HepG2 (cell line): ENCODE measurements at regions not wholly inside any gene's neighbourhood (a gene's known extent, or its start where the extent isn't known, plus 50 kb on each side); places are given as distances from the start of the nearest gene placed in this dataset.

Experiments
- ATAC-seq: fragments of 200-7000 bp; cut with Tn5 transposase; 3 replicates; pipeline ENCODE4 v1.9.1; 2020; ENCODE audit warnings: mild to moderate bottlenecking, moderate library complexity
- BruUV-seq: library from RNA; stranded (reverse); fragments of 400-500 nt; replicated peaks from 2 replicates; lab custom pipeline; 2021; lab: Mats Ljungman, UMichigan
- CTCF ChIA-PET: fragments of 300-600 bp; formaldehyde crosslinking; extraction: SDS; loops from one replicate; lab custom pipeline; 2021; ENCODE audit warnings: low total read pairs, inconsistent platforms, low intra/inter-chr PET ratio; lab: Yijun Ruan, JAX
- POLR2A ChIA-PET: fragments of 350-600 bp; sonication (Branson Sonifier 250); formaldehyde crosslinking; loops from one replicate; lab custom pipeline; 2020; ENCODE audit warnings: antibody characterized with exemption, inconsistent platforms; lab: Yijun Ruan, JAX
- DNase-seq: peaks from one replicate; pipeline ENCODE4 v3.0.0-alpha.2; 2015; ENCODE audit warnings: low spot score
- FAIRE-seq: peaks from 3 replicates; lab custom pipeline; 2011; peaks lifted over from hg19 to GRCh38; lab: Jason Lieb, UNC
- H2AFZ ChIP-seq: one replicate; pipeline ENCODE4 v1.6.1; 2011; ENCODE audit warnings: low read length, inconsistent platforms
- H3K27ac ChIP-seq: fragments of 300-600 bp; 3 replicates; pipeline ENCODE4 v1.8.0; 2011; ENCODE audit warnings: mixed run types, mild to moderate bottlenecking, mixed read lengths, low read length, inconsistent platforms; ENCODE audit not compliant: insufficient read depth; ENCODE audit errors: extremely low read length
- H3K27me3 ChIP-seq, 2 experiments: fragments of 200-600 bp in 1 of 2; 2 replicates in 1 of 2; 3 replicates in 1 of 2; pipeline versions ENCODE4 v1.6.0 to v1.8.0; 2011; ENCODE audit warnings: low read length in 2 of 2, mild to moderate bottlenecking in 2 of 2, moderate library complexity in 2 of 2, inconsistent platforms in 1 of 2; ENCODE audit not compliant: insufficient read depth in 2 of 2, control insufficient read depth in 1 of 2
- H3K36me3 ChIP-seq, 2 experiments: fragments of 200-600 bp in 1 of 2; replicated peaks in 1 of 2; 2 replicates in 1 of 2; 3 replicates in 1 of 2; pipeline versions ENCODE4 v1.5.1 to v1.8.0; 2011; ENCODE audit warnings: low read length in 2 of 2, inconsistent platforms in 1 of 2; ENCODE audit not compliant: insufficient read depth in 2 of 2, control insufficient read depth in 1 of 2
- H3K4me1 ChIP-seq: 2 replicates; pipeline ENCODE4 v1.5.1; 2012; ENCODE audit warnings: low read length, inconsistent platforms; ENCODE audit not compliant: insufficient read depth
- H3K4me2 ChIP-seq: 2 replicates; pipeline ENCODE4 v1.6.0; 2011; ENCODE audit warnings: low read depth, low read length, inconsistent platforms
- H3K4me3 ChIP-seq, 3 experiments: fragments of 200-600 bp in 1 of 3; sonication (generic), shearing (Covaris generic) in 1 of 3; replicated peaks in 1 of 3; 2 replicates each; pipeline ENCODE4 v1.5.1; 2011 to 2016; ENCODE audit warnings: low read length in 3 of 3, inconsistent platforms in 2 of 3, low read depth in 2 of 3, mild to moderate bottlenecking in 2 of 3, control low read depth in 1 of 3, mixed read lengths in 1 of 3; ENCODE audit not compliant: insufficient read depth in 1 of 3
- H3K79me2 ChIP-seq: one replicate; pipeline ENCODE4 v1.6.1; 2011; ENCODE audit warnings: low read length, inconsistent platforms; ENCODE audit not compliant: insufficient read depth
- H3K9ac ChIP-seq: 2 replicates; pipeline ENCODE4 v1.6.0; 2011; ENCODE audit warnings: mild to moderate bottlenecking, low read depth, low read length, inconsistent platforms; ENCODE audit not compliant: insufficient read depth
- H3K9me3 ChIP-seq: 2 replicates; pipeline ENCODE4 v1.5.1; 2012; ENCODE audit warnings: mild to moderate bottlenecking, low read length
- H4K20me1 ChIP-seq: 2 replicates; pipeline ENCODE4 v1.6.0; 2011; ENCODE audit warnings: inconsistent platforms, mild to moderate bottlenecking, low read length, moderate library complexity; ENCODE audit not compliant: insufficient read depth
- ESRRA ChIP-seq: sonication (generic); formaldehyde crosslinking; IDR thresholded peaks from 2 replicates; pipeline ENCODE4 v1.5.1; 2020; ENCODE audit warnings: mild to moderate bottlenecking, low read depth, missing genetic modification reagents
- HNRNPLL ChIP-seq: fragments of 200-400 bp; formaldehyde crosslinking; IDR thresholded peaks from 2 replicates; pipeline ENCODE4 v1.6.1; 2017; ENCODE audit warnings: mild to moderate bottlenecking, low read depth, low read length; ENCODE audit not compliant: poor library complexity, severe bottlenecking
- KMT2B ChIP-seq: IDR thresholded peaks from 2 replicates; pipeline ENCODE4 v1.6.1; 2016; ENCODE audit warnings: missing genetic modification reagents, missing compliant biosample characterization
- LRRFIP1 ChIP-seq: sonication (generic); formaldehyde crosslinking; conservative IDR thresholded peaks from 2 replicates; pipeline ENCODE4 v1.4.0; 2020; ENCODE audit warnings: missing genetic modification reagents
- MYPOP ChIP-seq: sonication (generic); formaldehyde crosslinking; IDR thresholded peaks from 2 replicates; pipeline ENCODE4 v1.8.1; 2023; ENCODE audit warnings: mild to moderate bottlenecking, moderate library complexity, missing genetic modification reagents
- POGZ ChIP-seq: sonication (generic); formaldehyde crosslinking; IDR thresholded peaks from 2 replicates; pipeline ENCODE4 v1.4.0; 2020; ENCODE audit warnings: mild to moderate bottlenecking, missing genetic modification reagents
- SOX6 ChIP-seq, 2 experiments: fragments of 450-650 bp in 1 of 2; sonication (generic) in 1 of 2; formaldehyde crosslinking in 1 of 2; IDR thresholded peaks; 2 replicates each; pipeline versions ENCODE4 v1.4.0 to v1.6.1; 2017 to 2020; ENCODE audit warnings: antibody characterized with exemption in 1 of 2, mild to moderate bottlenecking in 1 of 2, missing genetic modification reagents in 1 of 2
- TFE3 ChIP-seq: IDR thresholded peaks from 2 replicates; pipeline ENCODE4 v1.6.1; 2016
- TP53 ChIP-seq: sonication (generic); formaldehyde crosslinking; conservative IDR thresholded peaks from 2 replicates; pipeline ENCODE4 v1.4.0; 2020; ENCODE audit warnings: missing genetic modification reagents
- ZNF12 ChIP-seq: sonication (generic); formaldehyde crosslinking; IDR thresholded peaks from 2 replicates; pipeline ENCODE4 v1.5.0; 2020; ENCODE audit warnings: missing genetic modification reagents
- ZNF503 ChIP-seq: sonication (generic); formaldehyde crosslinking; IDR thresholded peaks from 2 replicates; pipeline ENCODE4 v1.4.0; 2020; ENCODE audit warnings: missing genetic modification reagents
- ZNF547 ChIP-seq: sonication (generic); formaldehyde crosslinking; IDR thresholded peaks from 2 replicates; pipeline ENCODE4 v1.5.1; 2020; ENCODE audit warnings: mild to moderate bottlenecking, missing genetic modification reagents
- ZNF550 ChIP-seq: sonication (generic); formaldehyde crosslinking; IDR thresholded peaks from 2 replicates; pipeline ENCODE4 v1.4.0; 2020; ENCODE audit warnings: mild to moderate bottlenecking, missing genetic modification reagents, borderline replicate concordance
- ZNF563 ChIP-seq: sonication (generic); formaldehyde crosslinking; IDR thresholded peaks from 2 replicates; pipeline ENCODE4 v1.8.0; 2022; ENCODE audit warnings: mild to moderate bottlenecking, moderate library complexity, missing genetic modification reagents
- ZNF75D ChIP-seq: sonication (generic); formaldehyde crosslinking; IDR thresholded peaks from 2 replicates; pipeline ENCODE4 v1.8.1; 2023; ENCODE audit warnings: missing genetic modification reagents, mild to moderate bottlenecking, borderline replicate concordance
- WGBS: methylation state at CpG from one replicate; pipeline ENCODE4 v1.1.6; 2017; ENCODE audit warnings: low lambda C conversion rate; 5-methylcytosine and 5-hydroxymethylcytosine counted together
- in situ Hi-C: cut with HindIII; loops from 2 replicates; pipeline ENCODE4 v1.10.0; 2017; ENCODE audit warnings: low pct_unique_long_range_greater_than_20kb; ENCODE audit not compliant: extremely low pct_ligation_motif_present
- intact Hi-C: fragments of 100-400 bp; cut with micrococcal nuclease; formaldehyde crosslinking; loops from one replicate; pipeline ENCODE4 v1.10.0; 2022; ENCODE audit not compliant: unreplicated experiment

- H3K9me3 ChIP-seq = no peaks in the 10 kb centered on the region
- no peaks in the 10 kb centered on the region for H3K36me3 ChIP-seq
- H4K20me1 ChIP-seq = no peaks in the 10 kb centered on the region
- 4% methylated on average over 21 of the region's 73 CpGs for WGBS
- ChIA-PET POLR2A (no interaction called here), CTCF (no interaction called here)
- no peaks in the 10 kb centered on the region for H3K79me2 ChIP-seq
- H3K9ac ChIP-seq = no peak overlapping the region
- H3K27ac ChIP-seq = no peak overlapping the region
- H3K4me2 ChIP-seq = peak overlapping the region; percentile 66
- peaks cover 1 to 22% of the 10 kb centered on the region in 2 experiments; a peak in 3 of 5 replicates for H3K27me3 ChIP-seq
- no peak for FAIRE-seq
- H2AFZ ChIP-seq = no peak overlapping the region
- intact Hi-C loops (no loop called here), in situ Hi-C loops (no loop called here)
- BruUV-seq = no TSS peak
- 0 out of 2 replicates have a peak, but pooled peaks cover 7% of the 10 kb centered on the region for H3K4me1 ChIP-seq
- peak overlapping the region; percentile 6 to 57 (median 32); a peak in 3 of 6 replicates for H3K4me3 ChIP-seq
- ATAC-seq = peak; percentile 97
- peak; percentile 47 for DNase-seq
- TF ChIP-seq ZNF550 (no peak), POGZ (CRISPR knock-in tag) (no peak), ZNF12 (CRISPR knock-in tag) (no peak), LRRFIP1 (no peak), TP53 (CRISPR knock-in tag) (no peak), KMT2B (CRISPR knock-in tag) (no peak), SOX6 (IDR thresholded peaks at IDR 0.05) (no peak), SOX6 (CRISPR knock-in tag; IDR thresholded peaks at IDR 0.05) (peak; percentile 29; the same call in 1 of the 2 replicates), ZNF503 (CRISPR knock-in tag) (no peak), ZNF563 (CRISPR knock-in tag) (peak; percentile 22; the same call in 1 of the 2 replicates), HNRNPLL (peak; percentile 90), ZNF75D (CRISPR knock-in tag) (0 out of 2 replicates have a peak, but pooled peaks have one; percentile 5), MYPOP (peak; percentile 99), ZNF547 (CRISPR knock-in tag) (0 out of 2 replicates have a peak, but pooled peaks have one; percentile 65), TFE3 (CRISPR knock-in tag) (peak; percentile 35; the same call in 1 of the 2 replicates), ESRRA (CRISPR knock-in tag) (no peak)
Observed at GRCh38 chr9:71446473-71447411, 321.6 kb downstream of the CEMIP2 start.
